IPS DF 19.7 (cell line): ENCODE measurements at regions not wholly inside any gene's neighbourhood (a gene's known extent, or its start where the extent isn't known, plus 50 kb on each side); places are given as distances from the start of the nearest gene placed in this dataset.
"Not testable (repeated sequence)": the region's sequence is repeated elsewhere in the genome, so short reads cannot be mapped to it uniquely, and the experiment has no call there.

Source experiments
- DNase-seq: peaks from one replicate; pipeline ENCODE4 v3.0.0-alpha.2; 2013; ENCODE audit warnings: low read depth, low spot score

- DNase-seq = not testable (repeated sequence)
These were observed 75.1 kb downstream of the KBTBD2 start for GRCh38 chr7:32816409-32816948.

- DNase-seq = not testable (repeated sequence)
These were observed 76.8 kb downstream of the KBTBD2 start for GRCh38 chr7:32814779-32815178.

GRCh38 chr7:32809871-32810270 lies 81.7 kb downstream of the KBTBD2 start:
- DNase-seq = no peak

- DNase-seq = no peak
These were observed 82.2 kb downstream of the KBTBD2 start for GRCh38 chr7:32809347-32809746.

- no peak for DNase-seq
These were observed 88.0 kb downstream of the KBTBD2 start for GRCh38 chr7:32803406-32804141.

GRCh38 chr7:32802305-32802910 lies 89.2 kb downstream of the KBTBD2 start:
- DNase-seq = no peak

- not testable (repeated sequence) for DNase-seq
These were observed 98.5 kb downstream of the KBTBD2 start for GRCh38 chr7:32793053-32793452.

GRCh38 chr7:32790766-32791430 lies 100.7 kb downstream of the KBTBD2 start:
- DNase-seq = not testable (repeated sequence)

- DNase-seq = not testable (repeated sequence)
These were observed 102.3 kb downstream of the KBTBD2 start for GRCh38 chr7:32789266-32789665.

- not testable (repeated sequence) for DNase-seq
These were observed 103.4 kb downstream of the KBTBD2 start for GRCh38 chr7:32788174-32788573.

GRCh38 chr7:32785365-32785944 lies 106.1 kb downstream of the KBTBD2 start:
- DNase-seq = not testable (repeated sequence)

GRCh38 chr7:32779895-32780294 lies 111.7 kb downstream of the KBTBD2 start:
- DNase-seq = not testable (repeated sequence)

GRCh38 chr7:32779167-32779566 lies 112.4 kb downstream of the KBTBD2 start:
- no peak for DNase-seq

GRCh38 chr7:32777041-32777666 lies 114.4 kb downstream of the KBTBD2 start:
- DNase-seq = not testable (repeated sequence)

- not testable (repeated sequence) for DNase-seq
These were observed 115.2 kb downstream of the KBTBD2 start for GRCh38 chr7:32776318-32776717.

- DNase-seq = not testable (repeated sequence)
These were observed 115.8 kb downstream of the KBTBD2 start for GRCh38 chr7:32775809-32776208.

- DNase-seq = no peak
These were observed 117.0 kb downstream of the KBTBD2 start for GRCh38 chr7:32774541-32774951.

- not testable (repeated sequence) for DNase-seq
These were observed 122.6 kb downstream of the KBTBD2 start for GRCh38 chr7:32768866-32769510.

GRCh38 chr7:32768338-32768737 lies 123.2 kb downstream of the KBTBD2 start:
- DNase-seq = not testable (repeated sequence)

GRCh38 chr7:32765649-32766251 lies 125.8 kb downstream of the KBTBD2 start:
- DNase-seq = not testable (repeated sequence)
